ENCODE measurements at regions not wholly inside any gene's neighbourhood (a gene's known extent, or its start where the extent isn't known, plus 50 kb on each side); places are given as distances from the start of the nearest gene placed in this dataset.

GRCh38 chr1:212497553-212497952, 64.8 kb downstream of the NENF start:
- no peaks in the 10 kb centered on the region for H3K27me3 ChIP-seq (ENCODE audit: control insufficient read depth in 2 of 2, insufficient read depth in 2 of 2, low read length in 2 of 2)
- Mint-ChIP-seq H3K27me3 (ENCODE audit: low read depth in 3 of 3) (peaks cover 0 to 5% (median 5%) of the 10 kb centered on the region in 3 donors), H3K4me3 (no peak overlapping the region), H3K9me3 (peaks cover 0 to 6% (median 1%) of the 10 kb centered on the region in 7 donors), H3K27ac (peak overlapping the region in 1 of 7 donors; percentile 46), H3K36me3 (no peaks in the 10 kb centered on the region), H3K4me1 (peaks cover 19% of the 10 kb centered on the region)
- H3K4me3 ChIP-seq (replicated peaks in 1 of 3; ENCODE audit: low read depth in 2 of 3, low read length in 3 of 3): no peak overlapping the region
- H3K79me2 ChIP-seq (ENCODE audit: insufficient read depth, low read length): no peaks in the 10 kb centered on the region
- no peak for DNase-seq
- peak overlapping the region; percentile 12 for H2AFZ ChIP-seq (ENCODE audit: insufficient read depth, low read depth, low read length, poor library complexity, severe bottlenecking)
- H3K27ac ChIP-seq (ENCODE audit: low read depth in 1 of 2, low read length in 2 of 2): no peak overlapping the region
- intact Hi-C loops (cut with micrococcal nuclease): loop anchor here in 1 of 2 donors (2.0 kb wide), 1 partner anchor 17 kb away; no protein-coding TSS in a partner anchor
- no CpG with 5 or more reads among the region's 3 CpGs for WGBS (ENCODE audit: insufficient coverage)
- no peaks in the 10 kb centered on the region for H3K9me3 ChIP-seq (replicated peaks in 1 of 2; ENCODE audit: control insufficient read depth in 1 of 2, insufficient read depth in 1 of 2, low read length in 2 of 2)
- H3K4me2 ChIP-seq (replicated peaks; ENCODE audit: extremely low read depth, low read length, poor library complexity, severe bottlenecking): no peak overlapping the region
- H3K36me3 ChIP-seq (replicated peaks in 1 of 2; ENCODE audit: control insufficient read depth in 1 of 2, insufficient read depth in 2 of 2, low read length in 2 of 2): no peaks in the 10 kb centered on the region
- no peak overlapping the region for H3K9ac ChIP-seq (ENCODE audit: insufficient read depth, low read length, poor library complexity, severe bottlenecking)
- peaks cover 0 to 4% of the 10 kb centered on the region in 2 donors for H3K4me1 ChIP-seq (ENCODE audit: control insufficient read depth in 1 of 2, insufficient read depth in 2 of 2, low read length in 2 of 2)
- no peak for TF ChIP-seq CTCF (IDR thresholded peaks at IDR 0.05)
- no peaks in the 10 kb centered on the region for H4K20me1 ChIP-seq (ENCODE audit: insufficient read depth, low read length)

DNA sequence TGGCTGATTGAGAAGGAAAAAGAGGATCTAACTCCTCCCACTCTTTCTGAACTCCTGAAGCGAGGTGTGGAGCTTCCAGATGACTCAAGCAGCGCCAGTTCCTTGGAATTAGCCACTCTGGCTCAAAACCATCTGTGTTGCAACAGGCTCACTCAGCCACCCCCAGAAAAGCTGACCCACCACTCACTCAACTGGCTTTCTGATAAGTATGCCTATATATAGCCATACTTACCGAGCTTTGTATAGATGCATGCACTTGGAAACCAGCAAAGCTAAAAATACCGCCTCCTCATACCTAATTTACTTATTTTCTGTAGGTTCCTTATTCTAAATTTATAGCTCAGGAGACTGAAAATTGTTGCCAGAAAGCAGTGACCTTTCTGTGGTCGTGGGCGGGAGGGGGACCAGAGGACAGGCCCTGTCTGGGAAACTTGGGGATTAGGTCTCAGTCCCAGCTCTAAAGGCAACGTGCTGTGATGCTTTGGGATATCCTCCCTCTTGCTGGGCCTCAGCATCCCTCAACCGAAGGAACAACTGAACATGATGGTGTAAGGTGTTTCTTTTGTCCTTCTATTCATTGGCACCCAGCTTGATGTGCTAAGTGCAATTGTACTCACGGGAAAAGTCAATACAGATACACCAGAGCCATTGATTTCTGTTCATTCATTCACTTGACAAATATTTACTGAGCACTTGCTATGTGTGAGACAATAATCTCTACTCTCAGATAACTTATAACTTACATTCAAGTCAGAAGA, 65.7 kb downstream of the NENF start:
- peak overlapping the region in 4 of 7 donors; percentile 23 to 51 (median 38) for H3K27ac Mint-ChIP-seq
- peaks cover 0 to 5% (median 5%) of the 10 kb centered on the region in 3 donors for H3K27me3 Mint-ChIP-seq (ENCODE audit: low read depth in 3 of 3)
- Histone ChIP-seq H3K4me1 (ENCODE audit: control insufficient read depth in 1 of 2, insufficient read depth in 2 of 2, low read length in 2 of 2) (peaks cover 0 to 4% of the 10 kb centered on the region in 2 donors), H2AFZ (ENCODE audit: insufficient read depth, low read depth, low read length, poor library complexity, severe bottlenecking) (no peak overlapping the region), H3K9ac (ENCODE audit: insufficient read depth, low read length, poor library complexity, severe bottlenecking) (no peak overlapping the region), H3K4me2 (replicated peaks; ENCODE audit: extremely low read depth, low read length, poor library complexity, severe bottlenecking) (no peak overlapping the region), H3K9me3 (replicated peaks in 1 of 2; ENCODE audit: control insufficient read depth in 1 of 2, insufficient read depth in 1 of 2, low read length in 2 of 2) (no peaks in the 10 kb centered on the region), H3K4me3 (replicated peaks in 1 of 3; ENCODE audit: low read depth in 2 of 3, low read length in 3 of 3) (no peak overlapping the region), H3K36me3 (replicated peaks in 1 of 2; ENCODE audit: control insufficient read depth in 1 of 2, insufficient read depth in 2 of 2, low read length in 2 of 2) (no peaks in the 10 kb centered on the region), H4K20me1 (ENCODE audit: insufficient read depth, low read length) (no peaks in the 10 kb centered on the region), H3K79me2 (ENCODE audit: insufficient read depth, low read length) (no peaks in the 10 kb centered on the region), H3K27ac (ENCODE audit: low read depth in 1 of 2, low read length in 2 of 2) (no peak overlapping the region), H3K27me3 (ENCODE audit: control insufficient read depth in 2 of 2, insufficient read depth in 2 of 2, low read length in 2 of 2) (no peaks in the 10 kb centered on the region)
- peaks cover 0 to 6% (median 1%) of the 10 kb centered on the region in 7 donors for H3K9me3 Mint-ChIP-seq
- WGBS (ENCODE audit: insufficient coverage): 100% methylated on average over 1 of the region's 9 CpGs
- no peaks in the 10 kb centered on the region for H3K36me3 Mint-ChIP-seq
- H3K4me3 Mint-ChIP-seq: no peak overlapping the region
- TF ChIP-seq CTCF (IDR thresholded peaks at IDR 0.05): no peak
- DNase-seq: peak in 2 of 3 donors; percentile 47 to 70
- H3K4me1 Mint-ChIP-seq: peaks cover 19% of the 10 kb centered on the region
- intact Hi-C loops (cut with micrococcal nuclease): no loop called here

All from CD14-positive monocyte (primary cell).